GM12878 (cell line): ENCODE measurements at regions not wholly inside any gene's neighbourhood (a gene's known extent, or its start where the extent isn't known, plus 50 kb on each side); places are given as distances from the start of the nearest gene placed in this dataset.

Experiments used
- CHD2 ChIP-seq: IDR thresholded peaks from 2 replicates; pipeline ENCODE4 v1.6.1; 2011; ENCODE audit warnings: low read depth, low read length, improper control_type of control experiment, borderline replicate concordance
- CTCF ChIP-seq, 3 experiments: IDR thresholded peaks in 2 of 3; conservative IDR thresholded peaks in 1 of 3; 2 replicates each; pipeline ENCODE4 v1.5.1; 2011; ENCODE audit warnings: low read depth in 3 of 3, low read length in 3 of 3, mild to moderate bottlenecking in 3 of 3, control low read depth in 2 of 3, moderate library complexity in 2 of 3, inconsistent platforms in 1 of 3, mixed read lengths in 1 of 3; ENCODE audit not compliant: control insufficient read depth in 2 of 3, insufficient read depth in 1 of 3; ENCODE audit errors: extremely low read depth in 1 of 3
- EZH2 ChIP-seq: IDR thresholded peaks from 2 replicates; pipeline ENCODE4 v1.6.1; 2012; ENCODE audit warnings: low read depth, mild to moderate bottlenecking, control low read depth, inconsistent platforms, low read length, borderline replicate concordance; ENCODE audit not compliant: control insufficient read depth
- HCFC1 ChIP-seq: fragments of 150-350 bp; IDR thresholded peaks from 2 replicates; pipeline ENCODE4 v1.6.1; 2014; ENCODE audit warnings: low read length
- POLR2AphosphoS5 ChIP-seq: IDR thresholded peaks from 2 replicates; pipeline ENCODE4 v1.6.1; 2011; ENCODE audit warnings: mild to moderate bottlenecking, low read length, inconsistent platforms
- USF1 ChIP-seq: IDR thresholded peaks from 2 replicates; pipeline ENCODE4 v1.6.1; 2011; ENCODE audit warnings: borderline replicate concordance, low read depth, mild to moderate bottlenecking, moderate library complexity, mixed read lengths, low read length; ENCODE audit not compliant: insufficient read depth; ENCODE audit errors: extremely low read length

- TF ChIP-seq CTCF (IDR thresholded peaks at IDR 0.05 in 2 of 3, conservative IDR thresholded peaks at IDR 0.05 in 1 of 3; ENCODE audit: control insufficient read depth in 2 of 3, extremely low read depth in 1 of 3, insufficient read depth in 1 of 3, low read depth in 3 of 3, low read length in 3 of 3) (no peak), POLR2AphosphoS5 (no peak), USF1 (no peak), CHD2 (no peak), HCFC1 (no peak), EZH2 (no peak)
These were observed 935.2 kb downstream of the PCDH7 start for GRCh38 chr4:31655328-31655727.
